HG03039 (cell line): ENCODE measurements at regions not wholly inside any gene's neighbourhood (a gene's known extent, or its start where the extent isn't known, plus 50 kb on each side); places are given as distances from the start of the nearest gene placed in this dataset.

Experiments used
- ATAC-seq: cut with Tn5 transposase; IDR thresholded peaks from one replicate; pipeline ENCODE4 v1.9.1; 2021; ENCODE audit warnings: mild to moderate bottlenecking, moderate library complexity; ENCODE audit not compliant: unreplicated experiment

GRCh38 chr18:70446063-70446462 lies 157.2 kb downstream of the SOCS6 start:
- no peak for ATAC-seq

- ATAC-seq, result no peak
Observed at GRCh38 chr18:70442933-70443332, 154.1 kb downstream of the SOCS6 start.

GRCh38 chr18:70432804-70433400 lies 144.1 kb downstream of the SOCS6 start:
- ATAC-seq, result no peak

- ATAC-seq, result no peak
Observed at GRCh38 chr18:70431203-70431624, 142.4 kb downstream of the SOCS6 start.

- no peak for ATAC-seq
Observed at GRCh38 chr18:70430501-70431173, 141.8 kb downstream of the SOCS6 start.

GRCh38 chr18:70429847-70430500 lies 141.1 kb downstream of the SOCS6 start:
- no peak for ATAC-seq

- ATAC-seq, result peak; percentile 99
Observed at GRCh38 chr18:70428439-70428838, 139.6 kb downstream of the SOCS6 start.

- ATAC-seq, result no peak
Observed at GRCh38 chr18:70426818-70427217, 138.0 kb downstream of the SOCS6 start.

GRCh38 chr18:70425236-70425635 lies 136.4 kb downstream of the SOCS6 start:
- ATAC-seq, result no peak

GRCh38 chr18:70423988-70424387 lies 135.1 kb downstream of the SOCS6 start:
- no peak for ATAC-seq

- ATAC-seq, result no peak
Observed at GRCh38 chr18:70423120-70423519, 134.3 kb downstream of the SOCS6 start.

GRCh38 chr18:70422391-70422965 lies 133.6 kb downstream of the SOCS6 start:
- ATAC-seq, result no peak

GRCh38 chr18:70421471-70422390 lies 132.9 kb downstream of the SOCS6 start:
- ATAC-seq, result no peak

GRCh38 chr18:70420146-70420898 lies 131.5 kb downstream of the SOCS6 start:
- ATAC-seq, result no peak

- ATAC-seq, result no peak
Observed at GRCh38 chr18:70419526-70419925, 130.7 kb downstream of the SOCS6 start.

GRCh38 chr18:70418546-70419311 lies 129.9 kb downstream of the SOCS6 start:
- ATAC-seq, result peak; percentile 99

- no peak for ATAC-seq
Observed at GRCh38 chr18:70417847-70418246, 129.0 kb downstream of the SOCS6 start.

- ATAC-seq, result no peak
Observed at GRCh38 chr18:70416496-70416895, 127.7 kb downstream of the SOCS6 start.

- ATAC-seq, result no peak
Observed at GRCh38 chr18:70415823-70416488, 127.1 kb downstream of the SOCS6 start.
